ENCODE measurements at regions not wholly inside any gene's neighbourhood (a gene's known extent, or its start where the extent isn't known, plus 50 kb on each side); places are given as distances from the start of the nearest gene placed in this dataset.

DNA sequence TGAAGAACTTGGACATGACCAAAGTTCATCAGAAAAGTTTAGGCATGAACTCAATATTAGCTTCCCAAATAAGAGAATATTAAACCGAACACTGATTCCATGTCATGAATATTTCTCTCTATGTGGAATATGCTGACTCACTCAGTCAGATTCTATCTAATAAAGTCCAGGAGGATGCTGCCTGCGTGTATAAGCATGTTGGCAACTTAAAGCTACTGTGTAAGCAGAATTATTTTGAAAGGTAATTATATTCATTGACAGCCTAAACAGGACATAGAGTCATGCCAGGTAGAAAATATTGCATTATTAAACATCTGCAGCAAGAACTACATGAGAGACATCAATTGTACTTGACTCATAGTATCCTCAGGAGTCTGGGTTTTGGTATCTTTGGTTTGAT, 367.9 kb upstream of the SPOCK3 start:
- Histone ChIP-seq H3K4me1 (ENCODE audit: control insufficient read depth, insufficient read depth, low read length) (no peaks in the 10 kb centered on the region), H3K27me3 (ENCODE audit: control insufficient read depth, insufficient read depth, low read length) (no peaks in the 10 kb centered on the region), H3K4me3 (ENCODE audit: low read length) (no peak overlapping the region), H3K36me3 (ENCODE audit: control insufficient read depth, insufficient read depth, low read length) (no peaks in the 10 kb centered on the region), H3K27ac (ENCODE audit: low read length) (no peak overlapping the region), H3K9me3 (ENCODE audit: control insufficient read depth, insufficient read depth, low read length) (no peaks in the 10 kb centered on the region)
- no peaks in the 10 kb centered on the region for H3K4me1 Mint-ChIP-seq
- ATAC-seq (no peak), DNase-seq (no peak)
- H3K36me3 Mint-ChIP-seq, result peaks cover 7% of the 10 kb centered on the region
- TF ChIP-seq CTCF (IDR thresholded peaks at IDR 0.05), result no peak
- H3K27ac Mint-ChIP-seq, result no peak overlapping the region
- intact Hi-C loops (cut with micrococcal nuclease), result no loop called here
- WGBS (ENCODE audit: insufficient coverage), result 93% methylated on average over 2 of the region's 2 CpGs
- no peak overlapping the region for H3K4me3 Mint-ChIP-seq
- no peaks in the 10 kb centered on the region for H3K27me3 Mint-ChIP-seq (ENCODE audit: low read depth in 2 of 2)
- peaks cover 8 to 11% of the 10 kb centered on the region in 2 donors for H3K9me3 Mint-ChIP-seq

DNA sequence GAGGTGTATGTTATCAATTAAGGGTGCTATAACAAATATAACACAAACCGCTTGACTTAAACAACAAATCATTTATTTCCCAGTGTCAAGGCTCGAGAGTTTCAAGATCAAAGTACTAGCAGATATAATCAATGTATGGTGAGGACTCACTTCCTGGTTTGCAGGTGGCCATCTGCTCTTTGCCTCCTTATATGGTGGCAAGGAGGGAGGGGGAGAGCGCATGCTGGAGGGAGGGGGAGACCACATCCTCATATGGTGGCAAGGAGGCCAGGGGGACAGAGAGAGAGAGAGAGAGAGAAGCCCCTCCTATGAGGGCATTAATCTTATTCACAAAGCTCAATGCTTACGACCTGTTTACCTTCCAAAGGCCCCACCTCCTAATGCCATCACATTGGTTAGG, 372.3 kb upstream of the SPOCK3 start:
- ATAC-seq, result no peak
- Histone ChIP-seq H3K4me1 (ENCODE audit: control insufficient read depth, insufficient read depth, low read length) (no peaks in the 10 kb centered on the region), H3K9me3 (ENCODE audit: control insufficient read depth, insufficient read depth, low read length) (no peaks in the 10 kb centered on the region), H3K27ac (ENCODE audit: low read length) (no peak overlapping the region), H3K27me3 (ENCODE audit: control insufficient read depth, insufficient read depth, low read length) (no peaks in the 10 kb centered on the region), H3K36me3 (ENCODE audit: control insufficient read depth, insufficient read depth, low read length) (no peaks in the 10 kb centered on the region), H3K4me3 (ENCODE audit: low read length) (no peak overlapping the region)
- DNase-seq, result no peak
- no peak overlapping the region for H3K4me3 Mint-ChIP-seq
- H3K27me3 Mint-ChIP-seq (ENCODE audit: low read depth in 2 of 2), result no peaks in the 10 kb centered on the region
- intact Hi-C loops (cut with micrococcal nuclease), result no loop called here
- H3K9me3 Mint-ChIP-seq, result peaks cover 4 to 12% of the 10 kb centered on the region in 2 donors
- no peak for TF ChIP-seq CTCF (IDR thresholded peaks at IDR 0.05)
- H3K27ac Mint-ChIP-seq, result no peak overlapping the region
- H3K36me3 Mint-ChIP-seq, result peaks cover 1% of the 10 kb centered on the region
- no peaks in the 10 kb centered on the region for H3K4me1 Mint-ChIP-seq
- 0% methylated on average over 1 of the region's 4 CpGs for WGBS (ENCODE audit: insufficient coverage)

DNA sequence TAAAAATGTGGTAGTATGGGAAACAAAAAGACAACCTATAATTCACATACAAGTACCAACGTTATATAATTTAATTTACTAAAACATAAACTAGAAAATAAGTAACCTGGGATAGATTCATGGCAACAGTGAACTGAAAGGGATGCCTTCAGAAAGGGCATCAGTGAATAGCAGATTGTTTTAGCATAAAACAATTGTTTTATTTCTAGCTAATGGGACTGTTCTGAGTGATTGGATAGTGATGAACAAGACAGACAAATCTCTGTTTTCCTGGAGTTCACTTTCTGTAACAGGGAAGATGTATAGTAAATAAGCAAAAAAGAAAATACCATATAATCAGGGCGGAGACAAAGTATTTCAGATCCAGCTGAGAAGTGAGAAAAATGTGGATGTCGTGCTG, 379.1 kb upstream of the SPOCK3 start:
- Mint-ChIP-seq H3K36me3 (no peaks in the 10 kb centered on the region), H3K27ac (no peak overlapping the region), H3K4me1 (no peaks in the 10 kb centered on the region), H3K9me3 (peaks cover 5 to 15% of the 10 kb centered on the region in 2 donors), H3K27me3 (ENCODE audit: low read depth in 2 of 2) (no peaks in the 10 kb centered on the region), H3K4me3 (no peak overlapping the region)
- Histone ChIP-seq H3K9me3 (ENCODE audit: control insufficient read depth, insufficient read depth, low read length) (no peaks in the 10 kb centered on the region), H3K27ac (ENCODE audit: low read length) (no peak overlapping the region), H3K4me3 (ENCODE audit: low read length) (no peak overlapping the region), H3K27me3 (ENCODE audit: control insufficient read depth, insufficient read depth, low read length) (no peaks in the 10 kb centered on the region), H3K36me3 (ENCODE audit: control insufficient read depth, insufficient read depth, low read length) (no peaks in the 10 kb centered on the region), H3K4me1 (ENCODE audit: control insufficient read depth, insufficient read depth, low read length) (no peaks in the 10 kb centered on the region)
- TF ChIP-seq CTCF (IDR thresholded peaks at IDR 0.05), result no peak
- 78% methylated on average over 2 of the region's 3 CpGs for whole genome bisulfite sequencing (ENCODE audit: insufficient coverage)
- ATAC-seq, result no peak
- no peak for DNase-seq
- intact Hi-C loops (cut with micrococcal nuclease), result no loop called here

GRCh38 chr4:167614866-167615265, 380.6 kb upstream of the SPOCK3 start:
- no peaks in the 10 kb centered on the region for H3K4me1 ChIP-seq (ENCODE audit: control insufficient read depth, insufficient read depth, low read length)
- Mint-ChIP-seq H3K4me3 (no peak overlapping the region), H3K9me3 (peaks cover 8 to 13% of the 10 kb centered on the region in 2 donors), H3K4me1 (no peaks in the 10 kb centered on the region), H3K27ac (no peak overlapping the region), H3K27me3 (ENCODE audit: low read depth in 2 of 2) (no peaks in the 10 kb centered on the region), H3K36me3 (no peaks in the 10 kb centered on the region)
- ATAC-seq, result no peak
- intact Hi-C loops (cut with micrococcal nuclease), result no loop called here
- H3K27me3 ChIP-seq (ENCODE audit: control insufficient read depth, insufficient read depth, low read length), result no peaks in the 10 kb centered on the region
- WGBS (ENCODE audit: insufficient coverage), result 30% methylated on average over 2 of the region's 3 CpGs
- H3K36me3 ChIP-seq (ENCODE audit: control insufficient read depth, insufficient read depth, low read length), result no peaks in the 10 kb centered on the region
- no peak for DNase-seq
- H3K9me3 ChIP-seq (ENCODE audit: control insufficient read depth, insufficient read depth, low read length), result no peaks in the 10 kb centered on the region
- no peak overlapping the region for H3K4me3 ChIP-seq (ENCODE audit: low read length)
- H3K27ac ChIP-seq (ENCODE audit: low read length), result no peak overlapping the region
- TF ChIP-seq CTCF (IDR thresholded peaks at IDR 0.05), result no peak
